GM12864 (cell line): ENCODE measurements at regions not wholly inside any gene's neighbourhood (a gene's known extent, or its start where the extent isn't known, plus 50 kb on each side); places are given as distances from the start of the nearest gene placed in this dataset.

Experiments
- DNase-seq: peaks from one replicate; pipeline ENCODE4 v3.0.0-alpha.2; 2011; ENCODE audit warnings: low read depth
- H3K4me3 ChIP-seq: 2 replicates; pipeline ENCODE4 v1.5.1; 2011; ENCODE audit warnings: mild to moderate bottlenecking, low read depth, low read length, control low read depth
- TF ChIP-seq, protein P1 (sequence below): IDR thresholded peaks from 2 replicates; pipeline ENCODE4 v1.5.1; 2011; ENCODE audit warnings: low read depth, mild to moderate bottlenecking, moderate library complexity, low read length, control low read depth, inconsistent platforms; ENCODE audit errors: missing control alignments

GRCh38 chr5:4255441-4255840, 659.8 kb downstream of the IRX1 start:
- no peak for DNase-seq
- TF ChIP-seq, protein P1, sequence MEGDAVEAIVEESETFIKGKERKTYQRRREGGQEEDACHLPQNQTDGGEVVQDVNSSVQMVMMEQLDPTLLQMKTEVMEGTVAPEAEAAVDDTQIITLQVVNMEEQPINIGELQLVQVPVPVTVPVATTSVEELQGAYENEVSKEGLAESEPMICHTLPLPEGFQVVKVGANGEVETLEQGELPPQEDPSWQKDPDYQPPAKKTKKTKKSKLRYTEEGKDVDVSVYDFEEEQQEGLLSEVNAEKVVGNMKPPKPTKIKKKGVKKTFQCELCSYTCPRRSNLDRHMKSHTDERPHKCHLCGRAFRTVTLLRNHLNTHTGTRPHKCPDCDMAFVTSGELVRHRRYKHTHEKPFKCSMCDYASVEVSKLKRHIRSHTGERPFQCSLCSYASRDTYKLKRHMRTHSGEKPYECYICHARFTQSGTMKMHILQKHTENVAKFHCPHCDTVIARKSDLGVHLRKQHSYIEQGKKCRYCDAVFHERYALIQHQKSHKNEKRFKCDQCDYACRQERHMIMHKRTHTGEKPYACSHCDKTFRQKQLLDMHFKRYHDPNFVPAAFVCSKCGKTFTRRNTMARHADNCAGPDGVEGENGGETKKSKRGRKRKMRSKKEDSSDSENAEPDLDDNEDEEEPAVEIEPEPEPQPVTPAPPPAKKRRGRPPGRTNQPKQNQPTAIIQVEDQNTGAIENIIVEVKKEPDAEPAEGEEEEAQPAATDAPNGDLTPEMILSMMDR: no peak
- no peak overlapping the region for H3K4me3 ChIP-seq

GRCh38 chr5:4258170-4258569, 662.5 kb downstream of the IRX1 start:
- DNase-seq: no peak
- TF ChIP-seq, protein P1: no peak
- no peak overlapping the region for H3K4me3 ChIP-seq

DNA sequence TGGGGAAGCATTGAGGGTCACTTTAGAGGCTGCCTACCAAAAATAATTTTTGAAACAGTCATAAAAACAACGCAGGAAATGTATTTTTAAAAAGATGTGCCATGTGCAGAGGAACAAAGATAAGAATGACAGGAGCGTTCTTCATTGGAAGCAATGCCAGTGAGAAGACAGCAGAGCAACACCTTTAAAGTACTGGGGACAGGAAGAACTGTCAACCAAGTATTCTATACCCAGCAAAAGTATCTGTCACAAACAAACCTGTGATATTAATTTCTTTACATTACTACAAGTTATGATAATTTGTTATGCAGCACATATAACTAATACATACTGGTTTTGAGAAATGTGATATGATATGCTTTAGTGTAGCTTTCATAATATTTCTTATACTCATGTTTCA, 675.6 kb downstream of the IRX1 start:
- no peak overlapping the region for H3K4me3 ChIP-seq
- TF ChIP-seq, protein P1: no peak
- DNase-seq: no peak

DNA sequence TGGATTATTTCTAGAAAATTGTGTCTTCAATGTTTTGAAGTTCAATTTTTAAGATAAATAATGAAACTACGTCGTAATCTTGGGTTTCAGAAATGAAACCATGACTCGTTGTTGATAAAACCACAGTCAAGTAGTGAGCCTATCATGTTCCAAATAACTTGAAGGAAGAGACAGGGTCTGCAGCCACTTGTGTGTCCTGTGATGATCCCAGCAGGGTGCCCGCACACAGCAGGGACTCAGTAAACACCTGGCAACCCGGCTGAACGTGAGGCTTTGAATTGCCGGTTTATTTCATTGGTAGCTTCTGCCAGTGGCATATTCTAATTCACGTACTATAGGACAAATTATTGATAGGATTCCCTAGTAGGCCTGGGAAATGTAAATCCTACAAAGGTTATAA, 679.6 kb downstream of the IRX1 start:
- DNase-seq: no peak

GRCh38 chr5:4294878-4295277, 699.2 kb downstream of the IRX1 start:
- no peak overlapping the region for H3K4me3 ChIP-seq
- no peak for DNase-seq
- TF ChIP-seq, protein P1: no peak

More for the DNA sequence above, 679.6 kb downstream of the IRX1 start:
- TF ChIP-seq, protein P1: no peak
- no peak overlapping the region for H3K4me3 ChIP-seq

GRCh38 chr5:4295663-4296339, 700.2 kb downstream of the IRX1 start:
- H3K4me3 ChIP-seq: no peak overlapping the region

More at GRCh38 chr5:4295663-4296339, 700.2 kb downstream of the IRX1 start:
- no peak for DNase-seq
- TF ChIP-seq, protein P1: no peak
